GM23338 (cell line): ENCODE measurements at regions not wholly inside any gene's neighbourhood (a gene's known extent, or its start where the extent isn't known, plus 50 kb on each side); places are given as distances from the start of the nearest gene placed in this dataset.

Experiments used
- CREB1 ChIP-seq: fragments of 250-450 bp; sonication (Bioruptor Pico); IDR thresholded peaks from 2 replicates; pipeline ENCODE4 v1.5.0; 2020; ENCODE audit warnings: low read depth, mild to moderate bottlenecking, moderate library complexity
- EZH2 ChIP-seq: fragments of 200-600 bp; sonication (generic); IDR thresholded peaks from one replicate; pipeline ENCODE4 v1.8.0; 2017; ENCODE audit warnings: antibody characterized with exemption, mild to moderate bottlenecking, low read depth; ENCODE audit not compliant: unreplicated experiment
- EZH2phosphoT487 ChIP-seq: fragments of 200-600 bp; sonication (generic); IDR thresholded peaks from one replicate; pipeline ENCODE4 v1.8.1; 2018; ENCODE audit warnings: antibody characterized with exemption; ENCODE audit not compliant: unreplicated experiment
- JUNB ChIP-seq: IDR thresholded peaks from one replicate; pipeline ENCODE4 v1.6.1; 2016; ENCODE audit warnings: antibody characterized with exemption; ENCODE audit not compliant: unreplicated experiment
- NANOG ChIP-seq: IDR thresholded peaks from 2 replicates; pipeline ENCODE4 v1.6.1; 2016; ENCODE audit warnings: antibody characterized with exemption, borderline replicate concordance
- POLR2AphosphoS5 ChIP-seq: IDR thresholded peaks from 2 replicates; pipeline ENCODE4 v1.6.1; 2016; ENCODE audit warnings: antibody characterized with exemption, low read depth
- STAT1 ChIP-seq: IDR thresholded peaks from one replicate; pipeline ENCODE4 v1.6.1; 2016; ENCODE audit warnings: antibody characterized with exemption; ENCODE audit not compliant: unreplicated experiment
- TF ChIP-seq, protein P1 (sequence below), 2 experiments: fragments of 200-600 bp in 1 of 2; sonication (generic) in 1 of 2; conservative IDR thresholded peaks; 2 replicates each; pipeline versions ENCODE4 v1.5.1 to v1.6.1; 2016 to 2017; ENCODE audit warnings: antibody characterized with exemption in 2 of 2, low read depth in 2 of 2, mild to moderate bottlenecking in 2 of 2, moderate library complexity in 1 of 2
- TF ChIP-seq, protein P2 (sequence below): IDR thresholded peaks from 2 replicates; pipeline ENCODE4 v1.6.1; 2016; ENCODE audit warnings: antibody characterized with exemption
- TF ChIP-seq, protein P3 (sequence below): IDR thresholded peaks from one replicate; pipeline ENCODE4 v1.6.1; 2018; ENCODE audit warnings: antibody characterized with exemption; ENCODE audit not compliant: unreplicated experiment

DNA sequence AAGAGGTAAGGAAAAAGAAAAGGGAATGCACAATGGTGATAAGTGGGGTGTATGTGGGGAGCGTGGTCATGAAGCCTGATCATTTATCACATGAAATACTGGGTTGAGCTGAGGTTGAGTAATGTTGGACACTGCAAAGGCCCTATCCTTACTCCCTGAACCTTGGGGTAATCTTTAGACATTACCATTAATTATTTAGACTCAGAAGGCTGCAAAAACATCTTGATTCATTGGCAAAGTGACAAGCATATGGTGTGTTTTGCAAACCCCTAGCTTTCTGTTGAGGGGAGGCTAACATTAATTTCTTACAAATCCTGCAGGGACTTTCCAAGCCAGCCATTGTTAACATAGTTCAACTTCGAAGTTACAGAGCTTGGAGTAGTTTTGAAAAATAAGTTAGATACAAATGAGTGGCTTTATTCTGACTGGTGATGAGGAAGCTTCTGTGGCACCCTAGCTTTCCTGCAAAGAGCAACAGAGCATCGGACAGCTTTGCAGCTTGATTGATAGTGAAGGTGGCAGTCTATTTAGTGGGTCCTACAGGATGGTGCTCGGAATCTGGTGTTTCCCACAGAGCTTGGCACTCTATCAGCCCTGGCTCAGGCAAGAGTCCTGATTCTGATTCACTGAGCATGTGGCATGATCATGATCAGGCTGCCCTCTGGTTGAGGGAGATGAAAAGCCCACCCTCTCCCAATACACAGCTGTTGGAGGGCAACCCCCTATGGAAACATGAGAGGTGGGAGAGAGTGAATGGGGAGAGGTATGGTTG lies 153.7 kb upstream of the NPVF start:
- TF ChIP-seq, protein P1, sequence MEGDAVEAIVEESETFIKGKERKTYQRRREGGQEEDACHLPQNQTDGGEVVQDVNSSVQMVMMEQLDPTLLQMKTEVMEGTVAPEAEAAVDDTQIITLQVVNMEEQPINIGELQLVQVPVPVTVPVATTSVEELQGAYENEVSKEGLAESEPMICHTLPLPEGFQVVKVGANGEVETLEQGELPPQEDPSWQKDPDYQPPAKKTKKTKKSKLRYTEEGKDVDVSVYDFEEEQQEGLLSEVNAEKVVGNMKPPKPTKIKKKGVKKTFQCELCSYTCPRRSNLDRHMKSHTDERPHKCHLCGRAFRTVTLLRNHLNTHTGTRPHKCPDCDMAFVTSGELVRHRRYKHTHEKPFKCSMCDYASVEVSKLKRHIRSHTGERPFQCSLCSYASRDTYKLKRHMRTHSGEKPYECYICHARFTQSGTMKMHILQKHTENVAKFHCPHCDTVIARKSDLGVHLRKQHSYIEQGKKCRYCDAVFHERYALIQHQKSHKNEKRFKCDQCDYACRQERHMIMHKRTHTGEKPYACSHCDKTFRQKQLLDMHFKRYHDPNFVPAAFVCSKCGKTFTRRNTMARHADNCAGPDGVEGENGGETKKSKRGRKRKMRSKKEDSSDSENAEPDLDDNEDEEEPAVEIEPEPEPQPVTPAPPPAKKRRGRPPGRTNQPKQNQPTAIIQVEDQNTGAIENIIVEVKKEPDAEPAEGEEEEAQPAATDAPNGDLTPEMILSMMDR (conservative IDR thresholded peaks at IDR 0.05; ENCODE audit: low read depth in 2 of 2), result no peak
- TF ChIP-seq CREB1 (no peak), EZH2 (no peak), NANOG (no peak), POLR2AphosphoS5 (no peak), EZH2phosphoT487 (no peak), JUNB (no peak), STAT1 (no peak)
- TF ChIP-seq, protein P2, sequence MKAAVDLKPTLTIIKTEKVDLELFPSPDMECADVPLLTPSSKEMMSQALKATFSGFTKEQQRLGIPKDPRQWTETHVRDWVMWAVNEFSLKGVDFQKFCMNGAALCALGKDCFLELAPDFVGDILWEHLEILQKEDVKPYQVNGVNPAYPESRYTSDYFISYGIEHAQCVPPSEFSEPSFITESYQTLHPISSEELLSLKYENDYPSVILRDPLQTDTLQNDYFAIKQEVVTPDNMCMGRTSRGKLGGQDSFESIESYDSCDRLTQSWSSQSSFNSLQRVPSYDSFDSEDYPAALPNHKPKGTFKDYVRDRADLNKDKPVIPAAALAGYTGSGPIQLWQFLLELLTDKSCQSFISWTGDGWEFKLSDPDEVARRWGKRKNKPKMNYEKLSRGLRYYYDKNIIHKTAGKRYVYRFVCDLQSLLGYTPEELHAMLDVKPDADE, result no peak
- TF ChIP-seq, protein P3, sequence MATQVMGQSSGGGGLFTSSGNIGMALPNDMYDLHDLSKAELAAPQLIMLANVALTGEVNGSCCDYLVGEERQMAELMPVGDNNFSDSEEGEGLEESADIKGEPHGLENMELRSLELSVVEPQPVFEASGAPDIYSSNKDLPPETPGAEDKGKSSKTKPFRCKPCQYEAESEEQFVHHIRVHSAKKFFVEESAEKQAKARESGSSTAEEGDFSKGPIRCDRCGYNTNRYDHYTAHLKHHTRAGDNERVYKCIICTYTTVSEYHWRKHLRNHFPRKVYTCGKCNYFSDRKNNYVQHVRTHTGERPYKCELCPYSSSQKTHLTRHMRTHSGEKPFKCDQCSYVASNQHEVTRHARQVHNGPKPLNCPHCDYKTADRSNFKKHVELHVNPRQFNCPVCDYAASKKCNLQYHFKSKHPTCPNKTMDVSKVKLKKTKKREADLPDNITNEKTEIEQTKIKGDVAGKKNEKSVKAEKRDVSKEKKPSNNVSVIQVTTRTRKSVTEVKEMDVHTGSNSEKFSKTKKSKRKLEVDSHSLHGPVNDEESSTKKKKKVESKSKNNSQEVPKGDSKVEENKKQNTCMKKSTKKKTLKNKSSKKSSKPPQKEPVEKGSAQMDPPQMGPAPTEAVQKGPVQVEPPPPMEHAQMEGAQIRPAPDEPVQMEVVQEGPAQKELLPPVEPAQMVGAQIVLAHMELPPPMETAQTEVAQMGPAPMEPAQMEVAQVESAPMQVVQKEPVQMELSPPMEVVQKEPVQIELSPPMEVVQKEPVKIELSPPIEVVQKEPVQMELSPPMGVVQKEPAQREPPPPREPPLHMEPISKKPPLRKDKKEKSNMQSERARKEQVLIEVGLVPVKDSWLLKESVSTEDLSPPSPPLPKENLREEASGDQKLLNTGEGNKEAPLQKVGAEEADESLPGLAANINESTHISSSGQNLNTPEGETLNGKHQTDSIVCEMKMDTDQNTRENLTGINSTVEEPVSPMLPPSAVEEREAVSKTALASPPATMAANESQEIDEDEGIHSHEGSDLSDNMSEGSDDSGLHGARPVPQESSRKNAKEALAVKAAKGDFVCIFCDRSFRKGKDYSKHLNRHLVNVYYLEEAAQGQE, result no peak
